ENCODE measurements at regions not wholly inside any gene's neighbourhood (a gene's known extent, or its start where the extent isn't known, plus 50 kb on each side); places are given as distances from the start of the nearest gene placed in this dataset.

DNA sequence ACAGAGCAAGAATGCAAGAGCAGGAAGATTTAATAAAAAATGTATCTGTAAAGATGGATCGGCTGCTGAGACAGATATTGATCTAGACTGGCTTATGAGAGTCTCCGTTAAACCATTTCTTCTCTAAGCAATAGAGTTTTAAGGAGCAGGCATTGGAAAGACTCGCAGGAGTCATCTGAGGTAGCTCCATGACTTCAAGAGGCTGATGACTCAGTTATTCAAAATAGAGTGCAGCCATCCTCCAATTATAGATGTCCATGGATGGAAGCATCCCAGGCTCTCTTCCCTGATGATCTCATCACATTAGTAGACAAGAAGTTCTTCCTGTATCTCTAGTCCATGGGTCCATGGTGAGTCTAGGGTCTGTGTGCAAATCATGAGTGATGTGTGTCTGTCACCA, 638.3 kb upstream of the TMEM132C start:
- Histone ChIP-seq H4K5ac (ENCODE audit: insufficient read length, low read depth, low read length) (no peak overlapping the region), H3K14ac (ENCODE audit: insufficient read length) (no peak overlapping the region), H3K27ac (ENCODE audit: low read depth, low read length) (no peak overlapping the region), H3K9ac (replicated peaks in 1 of 4; ENCODE audit: extremely low read depth in 1 of 4, low read depth in 3 of 4, low read length in 3 of 4) (no peak overlapping the region), H2BK5ac (ENCODE audit: low read depth, low read length) (no peak overlapping the region), H3K4ac (replicated peaks; ENCODE audit: insufficient read length, low read depth, low read length) (no peak overlapping the region), H2BK20ac (ENCODE audit: low read length) (no peak overlapping the region), H3K4me2 (ENCODE audit: insufficient read depth in 1 of 2, low read depth in 2 of 2, low read length in 2 of 2) (no peak overlapping the region), H3K36me3 (ENCODE audit: control insufficient read depth in 2 of 4, insufficient read depth in 4 of 4, low read length in 3 of 4) (no peaks in the 10 kb centered on the region), H2BK15ac (ENCODE audit: low read length) (no peak overlapping the region), H2BK12ac (ENCODE audit: low read depth, low read length) (no peak overlapping the region), H2AFZ (ENCODE audit: low read length) (no peak overlapping the region), H3K23ac (ENCODE audit: insufficient read length) (no peak overlapping the region), H4K20me1 (replicated peaks in 1 of 2; ENCODE audit: control insufficient read depth in 1 of 2, insufficient read depth in 2 of 2, low read length in 2 of 2) (no peaks in the 10 kb centered on the region), H3K4me3 (ENCODE audit: extremely low read depth in 1 of 4, insufficient read depth in 2 of 4, low read depth in 3 of 4, low read length in 4 of 4) (no peak overlapping the region), H3K27me3 (replicated peaks in 1 of 4; ENCODE audit: control insufficient read depth in 3 of 4, extremely low read depth in 1 of 4, insufficient read depth in 3 of 4, low read length in 3 of 4) (no peaks in the 10 kb centered on the region), H2BK120ac (replicated peaks; ENCODE audit: low read depth, low read length) (no peak overlapping the region), H2AK5ac (ENCODE audit: low read depth, low read length) (no peak overlapping the region), H4K91ac (replicated peaks; ENCODE audit: insufficient read length, low read length) (no peak overlapping the region), H3K4me1 (replicated peaks in 1 of 4; ENCODE audit: control insufficient read depth in 3 of 4, insufficient read depth in 4 of 4, low read length in 3 of 4) (no peaks in the 10 kb centered on the region; a peak in 1 of 7 replicates), H3K79me1 (ENCODE audit: low read depth, low read length) (no peaks in the 10 kb centered on the region), H3K56ac (replicated peaks; ENCODE audit: insufficient read length, low read depth, low read length) (no peak overlapping the region), H4K8ac (ENCODE audit: extremely low read depth, insufficient read depth, low read length) (no peak overlapping the region), H3K9me3 (ENCODE audit: insufficient read depth in 2 of 2, low read depth in 1 of 2, low read length in 1 of 2) (no peaks in the 10 kb centered on the region), H3K23me2 (ENCODE audit: low read depth, low read length) (no peaks in the 10 kb centered on the region; the same call in 1 of the 2 replicates), H3K79me2 (ENCODE audit: control insufficient read depth in 1 of 2, insufficient read depth in 2 of 2, low read length in 2 of 2) (no peaks in the 10 kb centered on the region), H3K18ac (ENCODE audit: extremely low read depth, low read length) (no peak overlapping the region)
- no peak for FAIRE-seq
- CTCF ChIA-PET (ENCODE audit: partially characterized antibody) = interaction anchor here (1.3 kb wide), 1 partner anchor 247 kb away, joined by 3 read pairs; no protein-coding TSS in a partner anchor
- DNase-seq (ENCODE audit: low read depth in 1 of 2, low spot score in 2 of 2) = no peak
- POLR2A ChIA-PET (ENCODE audit: partially characterized antibody) = no interaction called here
- 94% methylated on average over 3 of the region's 3 CpGs; no CpG with 5 or more reads in 1 of the 2 experiments for WGBS, 2 experiments (ENCODE audit: extremely low coverage in 1 of 2, insufficient coverage in 1 of 2, insufficient read length in 1 of 2, insufficient replicate concordance in 2 of 2, low coverage in 1 of 2, low lambda C conversion rate in 2 of 2, missing lambda C conversion rate in 1 of 2)
- no peak for TF ChIP-seq TBP (IDR thresholded peaks at IDR 0.05; ENCODE audit: low read depth, low read length)
- TF ChIP-seq RXRA (IDR thresholded peaks at IDR 0.05; ENCODE audit: insufficient read depth, low read depth, low read length) = no peak
- no peak for TF ChIP-seq POLR2AphosphoS5 (IDR thresholded peaks at IDR 0.05; ENCODE audit: low read depth, low read length)
- TF ChIP-seq BCL11A (IDR thresholded peaks at IDR 0.05; ENCODE audit: low read depth in 2 of 2, low read length in 2 of 2) = no peak
- no peak for TF ChIP-seq ASH2L (IDR thresholded peaks at IDR 0.05; ENCODE audit: low read length)
- no peak for TF ChIP-seq NANOG (IDR thresholded peaks at IDR 0.05; ENCODE audit: insufficient read depth, low read depth, low read length, poor library complexity, severe bottlenecking)
- no peak for TF ChIP-seq FOSL1 (IDR thresholded peaks at IDR 0.05; ENCODE audit: insufficient read depth, low read depth, low read length)
- no peak for TF ChIP-seq JUND (IDR thresholded peaks at IDR 0.05; ENCODE audit: low read length)
- TF ChIP-seq ZNF274 (IDR thresholded peaks at IDR 0.05; ENCODE audit: borderline replicate concordance, extremely low read depth, low read length) = no peak
- TF ChIP-seq MAFK (IDR thresholded peaks at IDR 0.05; ENCODE audit: low read depth, low read length) = no peak
- TF ChIP-seq RFX5 (IDR thresholded peaks at IDR 0.05; ENCODE audit: borderline replicate concordance, low read depth, low read length) = no peak
- no peak for TF ChIP-seq PHF8 (conservative IDR thresholded peaks at IDR 0.05; ENCODE audit: low read depth, low read length)
- no peak for TF ChIP-seq GABPA (IDR thresholded peaks at IDR 0.05; ENCODE audit: borderline replicate concordance, insufficient read depth, low read length)
- TF ChIP-seq, protein P1, sequence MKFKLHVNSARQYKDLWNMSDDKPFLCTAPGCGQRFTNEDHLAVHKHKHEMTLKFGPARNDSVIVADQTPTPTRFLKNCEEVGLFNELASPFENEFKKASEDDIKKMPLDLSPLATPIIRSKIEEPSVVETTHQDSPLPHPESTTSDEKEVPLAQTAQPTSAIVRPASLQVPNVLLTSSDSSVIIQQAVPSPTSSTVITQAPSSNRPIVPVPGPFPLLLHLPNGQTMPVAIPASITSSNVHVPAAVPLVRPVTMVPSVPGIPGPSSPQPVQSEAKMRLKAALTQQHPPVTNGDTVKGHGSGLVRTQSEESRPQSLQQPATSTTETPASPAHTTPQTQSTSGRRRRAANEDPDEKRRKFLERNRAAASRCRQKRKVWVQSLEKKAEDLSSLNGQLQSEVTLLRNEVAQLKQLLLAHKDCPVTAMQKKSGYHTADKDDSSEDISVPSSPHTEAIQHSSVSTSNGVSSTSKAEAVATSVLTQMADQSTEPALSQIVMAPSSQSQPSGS (IDR thresholded peaks at IDR 0.05; ENCODE audit: low read length) = no peak
